Esophagus mucosa (tissue), 1 donor: ENCODE measurements at regions not wholly inside any gene's neighbourhood (a gene's known extent, or its start where the extent isn't known, plus 50 kb on each side); places are given as distances from the start of the nearest gene placed in this dataset.

ENCODE experiments used
- ATAC-seq: fragments of 200-7000 bp; cut with Tn5 transposase; one replicate; pipeline ENCODE4 v1.9.1; 2020
- donor health status: DM: yes; HTN: yes; CAD: no.

DNA sequence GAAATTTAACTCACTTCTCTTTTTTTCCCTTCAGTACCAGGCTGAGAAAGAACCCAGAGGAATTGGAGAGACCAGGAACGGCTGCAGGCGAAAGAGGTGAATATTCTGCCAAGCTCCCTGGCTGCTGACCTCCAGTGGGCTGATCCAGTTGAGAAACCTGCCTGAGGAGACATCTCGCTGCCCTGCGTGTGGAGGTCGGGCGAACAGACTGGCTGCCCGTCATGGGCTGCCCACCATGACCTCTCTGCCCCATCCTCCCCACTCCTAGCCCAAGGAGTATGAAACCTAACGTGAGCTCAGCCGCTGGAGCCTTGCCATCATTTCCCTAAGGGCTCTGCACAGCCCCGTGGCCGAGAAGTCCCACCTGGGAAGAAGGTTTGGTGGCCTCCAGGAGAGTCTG is 148.8 kb upstream of the SALL3 start:
- ATAC-seq = no peak

DNA sequence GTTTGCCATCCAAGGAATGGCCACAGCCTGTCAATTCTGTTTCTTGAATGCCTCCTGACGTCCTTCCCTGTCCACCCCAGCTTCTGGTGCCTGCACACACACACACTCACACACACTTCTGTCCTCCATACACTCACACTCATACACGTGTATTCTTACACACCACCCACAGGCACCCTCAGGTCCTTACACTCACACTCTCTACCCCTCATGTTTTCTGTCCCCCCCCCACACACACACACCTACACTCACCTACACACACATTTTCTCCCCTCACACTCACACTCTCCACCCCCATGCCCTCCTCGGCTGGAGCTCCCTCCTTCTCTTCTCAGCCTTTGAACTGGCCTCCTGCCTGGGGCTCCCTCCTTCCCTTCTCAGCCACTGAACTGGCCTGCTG is 148.0 kb upstream of the SALL3 start:
- no peak for ATAC-seq

DNA sequence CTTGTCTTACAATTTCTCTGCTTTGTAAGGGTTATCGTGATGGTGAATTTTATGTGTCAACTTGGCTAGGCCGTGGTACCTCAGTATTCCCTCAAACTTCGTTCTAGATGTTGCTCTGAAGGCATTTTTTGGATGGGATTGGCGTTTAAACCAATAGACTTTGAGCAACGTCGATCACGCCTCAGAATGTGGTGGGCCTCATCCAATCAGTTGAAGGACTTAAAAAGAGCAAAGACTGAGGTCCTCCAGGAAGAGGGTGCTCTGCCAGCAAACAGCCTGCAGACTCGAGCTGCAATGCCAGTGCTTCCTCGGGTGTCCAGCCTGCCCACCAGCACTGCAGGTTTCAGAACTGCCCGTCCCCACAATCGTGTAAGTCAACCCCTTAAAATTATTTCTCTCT is 145.8 kb upstream of the SALL3 start:
- ATAC-seq = no peak

DNA sequence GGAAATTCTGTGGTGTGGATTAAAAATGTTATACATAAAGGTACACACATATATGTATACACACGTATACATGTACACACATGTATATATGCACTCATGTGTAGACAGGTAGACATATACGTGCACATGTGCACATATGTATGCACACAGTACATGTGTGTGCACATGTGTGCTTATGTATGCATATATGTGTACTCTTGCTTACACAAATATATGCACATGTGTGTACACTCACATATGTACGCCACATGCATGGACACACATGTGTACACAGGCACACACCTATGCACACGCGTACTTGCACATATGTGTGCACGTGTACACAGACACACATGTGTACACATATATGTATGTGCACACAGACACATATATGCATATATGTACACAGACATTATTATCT is 142.8 kb upstream of the SALL3 start:
- ATAC-seq = no peak

DNA sequence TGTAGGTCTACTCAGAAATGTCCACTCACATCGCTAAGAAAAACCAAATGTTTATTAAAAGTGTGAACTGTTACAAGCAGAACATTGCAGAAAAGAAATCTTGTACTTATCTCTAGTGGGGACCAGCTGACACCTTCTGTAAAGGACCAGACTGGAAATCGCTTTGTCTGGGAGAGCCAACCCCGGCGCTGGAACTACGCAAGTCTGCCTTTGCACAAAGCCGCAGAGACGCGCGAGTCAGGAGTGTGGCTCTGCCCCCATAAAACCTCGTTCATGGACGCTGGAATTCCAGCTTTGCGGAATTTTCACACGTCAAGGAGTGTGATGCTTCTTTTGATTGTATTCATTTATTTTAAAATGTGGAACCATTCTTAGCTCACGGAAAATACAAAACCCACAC is 141.9 kb upstream of the SALL3 start:
- no peak for ATAC-seq

DNA sequence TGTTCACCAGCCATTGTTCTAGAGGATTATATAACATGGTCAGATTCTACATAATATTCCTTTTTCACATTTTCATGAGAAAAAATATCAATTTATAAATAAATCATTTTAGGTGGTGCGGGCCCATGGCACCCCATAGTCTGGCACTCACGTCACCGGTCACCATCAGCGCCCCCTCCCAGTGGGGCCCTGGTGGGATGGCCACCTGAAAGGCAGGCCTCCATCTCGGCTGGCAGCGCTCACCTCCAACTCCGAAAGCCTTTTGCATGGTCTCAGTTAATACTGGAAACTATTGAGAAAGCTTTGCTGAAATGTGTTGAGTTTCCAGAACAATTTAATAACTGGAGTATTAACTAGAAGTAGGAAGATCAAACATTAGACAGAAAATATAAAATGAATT is 141.4 kb upstream of the SALL3 start:
- ATAC-seq = no peak

DNA sequence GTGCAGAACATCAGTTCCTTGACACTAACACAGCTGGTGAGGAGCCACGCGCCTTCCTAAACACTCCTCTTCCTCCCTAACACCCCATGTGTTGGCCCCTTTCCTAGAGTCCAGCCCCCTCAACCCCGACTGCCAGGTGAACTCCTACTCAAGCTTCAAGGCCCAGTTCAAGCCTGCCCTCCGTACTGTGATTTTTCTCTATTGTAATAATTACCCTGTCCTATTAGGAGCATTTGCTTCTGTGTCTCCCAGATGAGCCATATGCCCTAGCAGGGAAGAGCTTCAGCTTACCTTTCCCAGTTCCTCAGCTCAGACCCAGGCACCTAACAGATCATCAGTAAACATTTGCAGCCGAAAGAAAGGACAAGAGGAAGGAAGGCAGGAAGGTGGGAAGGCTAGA is 130.6 kb upstream of the SALL3 start:
- no peak for ATAC-seq

DNA sequence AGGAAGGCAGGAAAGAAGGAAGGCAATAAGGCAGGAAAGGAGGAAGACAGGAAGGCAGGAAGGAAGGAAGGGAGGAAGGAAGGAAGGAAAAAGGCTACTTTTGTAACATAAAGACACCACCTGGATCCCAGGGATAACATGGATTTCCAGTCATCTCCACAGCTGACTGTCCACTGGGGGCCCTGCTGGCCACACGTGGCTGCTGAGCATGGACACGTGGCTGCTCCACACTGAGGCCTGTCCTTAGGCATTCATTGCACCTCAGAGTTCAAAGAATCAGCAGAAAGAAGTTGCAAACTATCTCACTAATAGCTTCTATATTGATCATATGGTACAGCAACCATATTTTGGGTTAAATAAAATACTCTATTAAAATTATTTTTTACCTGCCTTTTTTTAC is 130.2 kb upstream of the SALL3 start:
- ATAC-seq = no peak

DNA sequence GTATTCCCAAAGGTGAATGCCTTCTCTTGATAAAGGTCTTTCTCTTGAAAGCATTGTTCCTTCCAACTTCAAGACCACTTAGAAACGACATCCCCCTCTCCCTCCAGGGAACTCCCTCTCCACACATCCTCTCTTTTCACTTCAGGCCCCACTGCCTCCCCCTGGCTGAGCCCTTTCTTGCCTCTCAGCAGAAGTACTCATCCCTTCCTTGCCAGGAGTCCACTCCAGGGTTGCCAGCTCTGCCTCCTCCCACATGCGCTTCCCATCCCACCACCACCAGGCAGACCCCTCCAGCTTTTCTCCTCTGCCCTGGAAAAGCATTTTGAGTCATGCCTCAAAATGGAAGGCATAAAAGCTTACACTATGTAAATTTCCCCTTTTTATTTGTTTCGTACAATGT is 126.3 kb upstream of the SALL3 start:
- ATAC-seq = no peak

DNA sequence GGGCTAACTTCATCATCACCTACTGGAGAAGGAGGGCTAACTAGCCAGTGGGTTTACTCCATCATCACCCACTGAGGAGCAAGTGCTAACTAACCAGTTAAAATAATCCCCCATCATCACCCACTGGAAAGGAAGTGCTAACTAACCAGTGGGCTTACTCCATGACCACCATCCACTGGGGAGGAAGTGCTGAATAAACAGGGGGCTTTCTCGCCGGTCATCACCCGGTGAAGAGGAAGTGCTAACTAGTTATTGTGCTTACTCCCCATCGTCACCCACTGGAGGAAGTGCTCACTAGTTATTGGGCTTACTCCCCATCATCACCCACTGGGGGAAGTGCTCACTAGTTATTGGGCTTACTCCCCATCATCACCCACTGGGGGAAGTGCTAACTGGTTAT is 124.4 kb upstream of the SALL3 start:
- no peak for ATAC-seq

DNA sequence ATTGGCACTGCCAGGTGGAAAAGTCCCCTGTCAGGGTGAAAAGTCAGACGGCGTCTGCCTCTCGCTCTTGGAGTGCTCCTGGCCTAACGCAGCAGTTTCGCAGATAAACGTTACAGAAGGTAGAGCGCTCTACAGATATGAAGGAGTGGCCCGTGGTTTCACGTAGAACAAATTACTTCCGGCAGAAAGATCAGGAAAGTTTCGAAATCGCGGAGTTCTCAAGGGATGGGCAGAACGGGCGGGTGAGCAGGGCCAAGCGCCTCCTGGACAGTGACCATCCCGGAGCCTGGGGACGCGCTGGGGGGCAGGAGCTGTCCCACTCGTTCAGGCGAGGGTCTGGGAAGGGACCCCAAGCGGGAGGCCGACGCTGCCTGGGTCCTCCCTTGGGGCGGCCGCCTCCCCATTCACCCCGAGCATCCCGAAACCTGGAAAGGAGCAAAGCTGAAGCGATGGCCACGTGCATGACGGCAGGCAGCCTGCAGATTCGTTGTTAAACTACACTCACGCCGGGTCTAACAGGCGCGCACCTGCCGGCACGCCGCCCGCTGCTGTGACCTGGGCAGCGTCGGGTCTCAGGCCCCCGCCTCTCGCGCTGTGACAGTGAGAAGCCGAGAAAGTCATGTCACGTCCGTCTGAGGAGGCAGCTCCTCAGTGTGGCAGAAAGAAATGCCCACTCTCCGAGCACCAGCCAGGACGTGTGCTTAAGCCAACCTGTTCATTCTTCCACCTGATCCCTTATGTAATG is 122.9 kb upstream of the SALL3 start:
- ATAC-seq = no peak

DNA sequence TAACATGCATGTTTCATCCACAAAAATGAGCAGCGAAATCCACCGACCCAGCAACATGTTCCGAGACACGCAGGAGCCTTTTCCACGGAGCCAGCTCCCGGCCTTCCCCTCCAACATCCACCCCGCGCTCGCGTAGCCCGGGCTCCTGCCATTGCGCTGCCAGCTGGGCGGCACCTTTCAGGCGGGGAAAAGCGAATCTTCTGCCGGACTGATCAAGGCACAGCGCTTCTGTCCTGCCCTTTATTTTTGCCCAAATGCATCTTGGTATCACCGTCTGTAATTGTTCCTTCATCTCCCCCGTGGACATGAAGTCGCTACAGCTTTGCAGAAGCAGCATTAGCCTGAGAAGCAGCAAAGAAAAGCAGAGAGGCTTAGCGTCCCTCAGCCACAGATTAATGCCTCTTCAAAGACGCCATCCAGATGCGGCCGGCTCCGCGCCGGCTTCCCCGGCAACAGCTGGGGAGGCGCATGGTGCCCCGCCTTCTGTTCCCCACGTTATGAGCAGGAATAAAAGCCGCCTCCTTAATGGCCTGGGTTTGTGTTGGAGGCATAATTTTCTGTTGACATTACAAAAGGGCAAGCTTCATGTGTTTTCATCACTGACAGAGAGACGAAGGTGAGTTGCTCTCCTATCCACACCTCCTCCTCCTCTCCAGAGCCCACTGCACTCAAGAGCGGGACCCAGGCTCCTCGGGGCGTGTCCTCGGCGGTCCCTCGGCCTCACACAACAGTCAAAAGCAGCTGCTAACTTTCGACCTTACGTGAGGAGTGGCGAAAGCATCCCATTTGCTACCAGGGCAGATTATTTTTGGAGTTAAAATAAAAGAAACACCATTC is 122.1 kb upstream of the SALL3 start:
- no peak for ATAC-seq

DNA sequence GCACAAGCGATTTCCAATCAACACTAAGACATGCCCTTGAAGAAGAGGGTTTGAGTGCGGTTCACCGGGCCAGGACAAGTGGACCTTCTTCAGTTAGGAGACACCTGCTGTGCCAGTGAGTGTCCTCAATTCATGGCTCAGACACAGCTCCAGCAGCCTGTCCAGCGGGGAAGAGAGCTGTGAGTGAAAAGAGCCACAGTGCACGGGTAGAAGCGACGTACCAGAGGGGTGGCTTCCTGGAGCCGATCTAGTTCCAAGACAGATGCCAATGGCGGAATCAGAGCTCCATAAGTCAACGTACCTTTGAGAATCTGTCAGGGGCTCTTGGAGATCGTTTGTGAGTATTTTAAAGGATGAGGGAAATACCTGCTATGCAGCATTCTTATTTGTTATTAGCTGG is 119.9 kb upstream of the SALL3 start:
- ATAC-seq = no peak

DNA sequence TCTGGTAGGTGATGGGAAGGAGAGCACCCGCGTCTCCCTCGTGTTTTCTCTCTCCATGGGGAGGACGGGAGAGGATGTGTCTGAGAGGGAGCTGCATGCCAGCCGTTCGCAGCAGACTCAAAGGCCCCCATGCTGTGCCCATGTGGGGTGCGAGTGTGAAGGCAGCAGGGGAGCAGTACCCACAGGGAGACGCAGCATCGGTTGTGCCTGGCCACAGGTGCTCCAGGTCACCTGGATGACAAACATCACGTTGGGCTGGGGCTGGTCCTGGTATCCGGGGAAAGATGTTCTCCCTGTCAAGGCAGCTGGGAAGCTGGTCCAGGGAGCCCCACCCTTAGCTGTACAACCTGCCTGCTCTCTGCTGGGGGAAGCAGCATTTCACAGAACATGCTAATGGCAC is 119.5 kb upstream of the SALL3 start:
- no peak for ATAC-seq

DNA sequence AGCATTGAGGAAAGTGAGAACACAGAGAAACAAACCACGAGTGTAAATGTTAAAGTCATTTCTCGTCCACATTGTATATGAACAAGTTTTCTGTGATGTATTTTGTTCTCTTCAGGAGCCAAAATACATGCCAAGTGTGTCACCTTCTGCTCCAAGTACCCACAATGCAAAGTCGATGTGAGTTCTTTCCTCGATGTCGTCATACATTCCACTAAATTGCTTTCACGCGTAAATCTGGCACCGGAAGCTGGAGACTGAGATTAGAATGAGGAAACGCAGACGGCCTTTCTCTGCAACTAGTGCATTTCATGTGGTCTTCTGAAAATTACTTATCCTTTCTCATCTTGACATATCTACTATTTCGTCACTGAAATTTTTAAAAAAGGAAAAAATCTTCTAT is 118.5 kb upstream of the SALL3 start:
- ATAC-seq = no peak

DNA sequence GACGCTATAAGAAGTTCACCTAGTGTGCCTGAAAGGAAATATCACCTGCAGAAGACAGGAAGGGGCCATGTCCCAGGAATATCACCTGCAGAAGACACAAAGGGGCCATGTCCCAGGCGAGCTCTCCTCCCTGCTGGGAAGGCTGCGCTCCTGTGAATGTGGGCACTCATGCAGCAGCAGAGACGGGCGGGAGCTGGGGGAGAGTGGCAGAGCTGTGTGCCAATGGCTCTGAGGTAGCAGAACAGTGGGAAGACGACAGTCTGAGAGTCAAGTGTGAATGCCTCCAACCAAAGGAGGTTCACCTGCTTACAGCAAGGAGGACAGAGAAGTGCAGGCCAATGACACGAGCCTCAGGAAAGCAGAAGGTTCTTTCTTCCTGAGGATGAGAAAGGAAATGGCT is 117.9 kb upstream of the SALL3 start:
- ATAC-seq = no peak

DNA sequence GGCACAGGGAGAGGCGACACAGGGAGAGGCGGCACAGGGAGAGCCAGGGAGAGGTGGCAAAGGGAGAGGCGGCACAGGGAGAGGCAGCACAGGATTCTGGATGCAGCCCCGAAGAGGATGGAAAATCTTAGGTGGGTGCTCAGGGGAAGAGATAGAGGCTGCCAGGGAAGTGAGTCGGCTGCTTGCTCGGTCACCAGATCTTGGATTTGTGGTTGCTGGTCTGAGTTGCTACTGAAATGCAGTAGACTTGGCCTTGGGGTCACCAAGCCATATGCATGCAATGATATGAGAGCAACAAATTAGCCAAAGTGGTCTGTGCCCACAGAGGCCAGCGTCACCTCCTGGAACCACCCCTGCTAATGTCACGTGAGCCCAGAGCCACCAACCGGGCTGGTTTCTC is 117.2 kb upstream of the SALL3 start:
- no peak for ATAC-seq

DNA sequence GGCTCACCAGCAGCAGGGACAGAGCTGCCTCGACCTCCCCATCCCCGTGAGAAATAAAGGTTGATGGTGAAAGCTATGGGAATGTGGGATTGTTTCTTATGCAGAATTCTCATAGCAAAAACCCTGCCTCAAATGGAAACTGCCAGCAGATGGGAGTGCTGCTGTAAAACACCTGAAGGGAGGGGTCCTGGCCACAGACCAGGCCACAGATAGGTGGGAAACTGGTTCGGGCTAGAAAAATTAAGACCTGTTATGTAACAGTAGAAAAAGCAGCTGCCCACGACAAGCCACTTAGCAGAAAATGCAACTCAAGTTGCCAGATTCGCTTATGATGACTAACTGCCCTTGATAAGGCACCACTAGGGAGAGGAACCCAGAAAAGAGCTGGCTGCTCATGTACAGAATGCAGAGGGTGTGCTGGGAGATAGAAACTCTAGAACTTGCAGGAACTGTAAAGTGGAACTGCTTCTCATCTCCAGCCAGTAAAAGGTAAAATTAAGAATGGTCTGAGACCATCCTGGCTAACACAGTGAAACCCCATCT is 114.5 kb upstream of the SALL3 start:
- no peak for ATAC-seq

DNA sequence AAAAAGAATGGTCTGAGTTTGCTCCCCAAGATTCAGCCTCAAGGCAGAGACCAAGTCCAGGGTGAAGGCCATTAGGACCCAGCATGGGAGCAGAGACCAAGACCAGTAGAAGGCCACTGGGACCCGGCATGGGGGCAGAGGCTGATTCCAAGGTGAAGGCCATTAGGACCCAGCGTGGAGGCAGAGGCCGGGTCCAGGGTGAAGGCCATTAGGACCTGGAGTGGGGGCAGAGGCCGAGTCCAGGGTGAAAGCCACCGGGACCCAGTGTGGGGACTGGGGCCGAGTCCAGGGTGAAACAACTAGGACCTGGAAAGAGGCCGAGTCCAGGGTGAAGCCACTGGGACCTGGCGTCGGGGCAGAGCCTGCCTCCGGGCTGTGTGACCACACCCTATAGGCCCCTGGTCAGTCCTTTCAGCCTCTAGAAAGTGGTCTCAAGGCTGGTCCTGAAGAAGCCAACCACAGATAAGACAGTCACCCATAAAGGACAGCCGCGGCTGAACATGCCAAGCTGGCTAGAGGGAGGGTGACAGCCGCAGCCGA is 113.8 kb upstream of the SALL3 start:
- no peak for ATAC-seq

DNA sequence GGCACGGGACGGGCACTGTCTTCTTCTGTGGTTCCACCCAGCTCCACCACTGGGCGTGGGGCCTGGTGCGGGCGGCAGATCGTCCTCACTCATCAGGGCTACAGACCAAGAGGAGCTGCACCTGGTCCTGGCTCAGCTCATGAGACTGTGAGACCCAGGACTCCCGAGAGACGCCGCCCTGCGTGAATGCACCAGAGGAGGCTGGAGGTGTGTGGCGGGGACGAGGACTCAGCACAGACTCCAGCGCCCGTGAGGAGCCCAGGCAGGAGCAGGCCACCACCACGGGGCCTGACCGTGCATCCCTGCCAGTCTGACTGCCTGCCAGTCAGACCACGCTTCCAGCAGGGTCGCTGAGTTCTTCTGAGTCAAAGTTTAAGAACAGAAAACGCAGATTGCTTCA is 112.5 kb upstream of the SALL3 start:
- no peak for ATAC-seq

DNA sequence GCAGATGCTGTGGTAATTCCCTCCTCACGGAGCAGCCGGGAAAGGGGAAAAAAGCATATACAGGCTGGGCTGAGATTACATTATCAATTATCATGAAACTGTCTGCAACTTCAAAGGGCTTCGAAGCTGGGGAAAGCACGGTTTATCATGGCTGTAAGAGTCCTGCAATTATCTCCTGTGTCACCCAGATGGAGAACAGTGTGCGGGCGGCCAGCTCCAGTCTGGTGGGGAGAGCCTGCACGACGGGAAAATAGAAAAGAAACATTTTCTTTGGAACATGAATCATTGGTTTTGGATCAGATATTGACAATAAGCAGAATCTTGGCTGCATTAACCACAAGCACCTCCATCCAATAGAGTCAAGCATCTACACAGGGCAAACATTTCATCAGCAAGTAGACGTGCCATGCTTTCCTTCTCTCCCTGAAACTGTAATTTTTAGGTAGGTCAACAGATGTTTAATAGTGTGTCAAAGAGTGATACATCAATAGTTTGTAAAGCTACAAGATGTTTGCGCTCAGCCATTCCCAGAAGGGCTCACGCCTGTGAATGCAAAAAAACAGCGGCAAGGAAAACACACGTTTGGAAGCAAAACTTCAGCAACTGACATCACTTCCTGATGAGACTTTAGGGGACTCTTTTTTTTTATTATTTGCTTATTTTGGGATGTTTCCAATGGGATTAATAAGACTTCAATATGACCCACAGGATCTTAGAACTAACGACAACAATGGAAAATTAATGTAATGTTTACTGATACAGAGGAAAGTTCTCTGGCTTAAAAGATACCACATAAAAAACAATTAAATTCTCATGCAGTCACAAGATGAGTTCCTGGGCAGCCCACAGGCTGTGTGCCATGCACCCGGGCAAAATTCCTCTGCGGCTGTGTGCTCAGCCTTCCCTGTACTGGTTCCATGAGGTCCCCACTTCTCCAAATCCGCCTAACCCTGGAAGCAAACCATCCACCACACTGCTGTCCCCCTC is 111.0 kb upstream of the SALL3 start:
- no peak for ATAC-seq

DNA sequence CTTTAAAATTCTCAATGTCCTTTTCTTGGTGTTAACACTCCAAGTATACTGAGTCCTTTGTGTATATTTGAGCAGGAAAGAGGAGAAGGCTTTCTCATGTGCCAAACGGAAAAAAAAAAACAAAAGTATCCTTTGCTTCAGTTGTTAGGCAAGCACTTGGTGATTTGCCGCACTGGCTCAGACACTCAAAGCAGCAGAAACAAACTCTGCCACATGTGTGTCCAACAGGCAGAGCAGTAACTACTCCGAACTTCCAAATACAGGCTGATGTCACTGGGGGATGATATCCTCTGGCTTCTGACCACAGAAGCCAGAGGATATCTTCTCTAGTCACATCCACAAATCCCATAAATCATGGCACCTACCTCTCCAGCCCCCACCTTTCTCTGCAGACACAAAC is 108.0 kb upstream of the SALL3 start:
- ATAC-seq = no peak
